Natural killer cell (primary cell): ENCODE measurements at regions not wholly inside any gene's neighbourhood (a gene's known extent, or its start where the extent isn't known, plus 50 kb on each side); places are given as distances from the start of the nearest gene placed in this dataset.

Experiments used
- ATAC-seq, 3 donors: fragments of 150-1000 bp in 2 of 3; fragments of 200-7000 bp in 1 of 3; cut with Tn5 transposase; 1 replicate in 1 of 3; 2 replicates in 2 of 3; pipeline ENCODE4 v1.10.0; 2021; ENCODE audit warnings: mild to moderate bottlenecking in 2 of 3, moderate library complexity in 2 of 3
- DNase-seq, 2 donors: peaks; one replicate each; pipeline versions ENCODE4 v3.0.0 to v3.0.0-alpha.2; 2013 to 2021; ENCODE audit warnings: mixed read lengths in 1 of 2
- H3K27ac ChIP-seq: one replicate; pipeline ENCODE4 v1.5.1; 2013; ENCODE audit warnings: mild to moderate bottlenecking, low read length
- H3K27me3 ChIP-seq: one replicate; pipeline ENCODE4 v1.6.1; 2013; ENCODE audit warnings: low read length; ENCODE audit not compliant: control insufficient read depth, insufficient read depth
- H3K36me3 ChIP-seq: one replicate; pipeline ENCODE4 v1.6.1; 2013; ENCODE audit warnings: low read length; ENCODE audit not compliant: control insufficient read depth, insufficient read depth
- H3K4me1 ChIP-seq: one replicate; pipeline ENCODE4 v1.6.1; 2013; ENCODE audit warnings: low read length; ENCODE audit not compliant: control insufficient read depth, insufficient read depth
- H3K4me3 ChIP-seq: one replicate; pipeline ENCODE4 v1.5.1; 2013; ENCODE audit warnings: low read length
- H3K9me3 ChIP-seq: one replicate; pipeline ENCODE4 v1.6.1; 2013; ENCODE audit warnings: low read length; ENCODE audit not compliant: control insufficient read depth, insufficient read depth
- H3K27ac Mint-ChIP-seq, 2 donors: one replicate each; pipeline ENCODE4 v1.8.0; 2022; ENCODE audit warnings: mild to moderate bottlenecking in 2 of 2, mixed read lengths in 2 of 2, moderate library complexity in 1 of 2
- H3K27me3 Mint-ChIP-seq, 2 donors: one replicate each; pipeline ENCODE4 v1.8.0; 2022; ENCODE audit warnings: low read depth in 2 of 2, mixed read lengths in 2 of 2
- H3K36me3 Mint-ChIP-seq: one replicate; pipeline ENCODE4 v1.8.0; 2022; ENCODE audit warnings: mixed read lengths
- H3K4me1 Mint-ChIP-seq, 2 donors: one replicate each; pipeline ENCODE4 v1.8.0; 2022; ENCODE audit warnings: mixed read lengths in 2 of 2
- H3K4me3 Mint-ChIP-seq: one replicate; pipeline ENCODE4 v1.8.0; 2022; ENCODE audit warnings: mild to moderate bottlenecking, moderate library complexity, mixed read lengths
- H3K9me3 Mint-ChIP-seq, 2 donors: one replicate each; pipeline ENCODE4 v1.8.0; 2022; ENCODE audit warnings: mixed read lengths in 2 of 2
- WGBS: methylation state at CpG from one replicate; pipeline ENCODE4 v1.1.7; 2013; ENCODE audit warnings: missing lambda C conversion rate; ENCODE audit not compliant: insufficient coverage; 5-methylcytosine and 5-hydroxymethylcytosine counted together
- intact Hi-C: fragments of 100-400 bp; cut with micrococcal nuclease; formaldehyde crosslinking; loops from one replicate; pipeline ENCODE4 v1.14.2; 2022
- TF ChIP-seq, protein P1 (sequence below): fragments of 200-600 bp; IDR thresholded peaks from one replicate; pipeline ENCODE4 v1.8.0; 2022; ENCODE audit warnings: antibody characterized with exemption

- no peak overlapping the region for H3K4me3 Mint-ChIP-seq
- ATAC-seq (no peak), DNase-seq (no peak)
- H3K9me3 Mint-ChIP-seq = no peaks in the 10 kb centered on the region
- H3K4me1 ChIP-seq = no peaks in the 10 kb centered on the region
- TF ChIP-seq, protein P1, sequence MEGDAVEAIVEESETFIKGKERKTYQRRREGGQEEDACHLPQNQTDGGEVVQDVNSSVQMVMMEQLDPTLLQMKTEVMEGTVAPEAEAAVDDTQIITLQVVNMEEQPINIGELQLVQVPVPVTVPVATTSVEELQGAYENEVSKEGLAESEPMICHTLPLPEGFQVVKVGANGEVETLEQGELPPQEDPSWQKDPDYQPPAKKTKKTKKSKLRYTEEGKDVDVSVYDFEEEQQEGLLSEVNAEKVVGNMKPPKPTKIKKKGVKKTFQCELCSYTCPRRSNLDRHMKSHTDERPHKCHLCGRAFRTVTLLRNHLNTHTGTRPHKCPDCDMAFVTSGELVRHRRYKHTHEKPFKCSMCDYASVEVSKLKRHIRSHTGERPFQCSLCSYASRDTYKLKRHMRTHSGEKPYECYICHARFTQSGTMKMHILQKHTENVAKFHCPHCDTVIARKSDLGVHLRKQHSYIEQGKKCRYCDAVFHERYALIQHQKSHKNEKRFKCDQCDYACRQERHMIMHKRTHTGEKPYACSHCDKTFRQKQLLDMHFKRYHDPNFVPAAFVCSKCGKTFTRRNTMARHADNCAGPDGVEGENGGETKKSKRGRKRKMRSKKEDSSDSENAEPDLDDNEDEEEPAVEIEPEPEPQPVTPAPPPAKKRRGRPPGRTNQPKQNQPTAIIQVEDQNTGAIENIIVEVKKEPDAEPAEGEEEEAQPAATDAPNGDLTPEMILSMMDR = no peak
- no peak overlapping the region for H3K27ac Mint-ChIP-seq
- no peaks in the 10 kb centered on the region for H3K27me3 ChIP-seq
- peaks cover 0 to 8% of the 10 kb centered on the region in 2 donors for H3K27me3 Mint-ChIP-seq
- 57% methylated on average over 8 of the region's 8 CpGs for WGBS
- H3K4me1 Mint-ChIP-seq = no peaks in the 10 kb centered on the region
- intact Hi-C loops = no loop called here
- no peaks in the 10 kb centered on the region for H3K9me3 ChIP-seq
- H3K36me3 ChIP-seq = no peaks in the 10 kb centered on the region
- no peak overlapping the region for H3K27ac ChIP-seq
- H3K36me3 Mint-ChIP-seq = no peaks in the 10 kb centered on the region
- H3K4me3 ChIP-seq = no peak overlapping the region
Measured at GRCh38 chr2:118614841-118615271, 232.6 kb downstream of the EN1 start.

DNA sequence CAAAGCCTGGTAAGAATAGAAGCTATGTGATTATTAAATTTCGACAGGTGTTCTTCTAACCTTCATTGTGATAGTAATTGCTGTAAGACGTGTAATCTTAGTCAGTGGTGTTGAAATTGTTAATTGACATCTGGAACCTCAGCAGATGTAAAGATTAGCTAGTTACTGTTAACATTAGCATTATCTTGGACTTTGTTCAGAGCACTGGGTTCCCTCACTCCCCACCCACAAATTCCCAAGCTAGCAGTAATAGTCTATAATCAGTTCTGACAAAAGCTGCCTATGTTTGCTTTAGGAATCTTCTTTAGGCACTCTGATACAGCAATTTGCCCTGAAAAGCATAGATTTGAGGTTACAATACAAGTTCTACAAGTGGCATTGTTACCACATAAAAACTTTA lies 233.7 kb downstream of the EN1 start:
- H3K4me1 Mint-ChIP-seq = no peaks in the 10 kb centered on the region
- peaks cover 0 to 7% of the 10 kb centered on the region in 2 donors for H3K27me3 Mint-ChIP-seq
- H3K36me3 Mint-ChIP-seq = no peaks in the 10 kb centered on the region
- no peaks in the 10 kb centered on the region for H3K4me1 ChIP-seq
- no peak overlapping the region for H3K4me3 ChIP-seq
- WGBS = 68% methylated on average over 2 of the region's 2 CpGs
- H3K27ac ChIP-seq = no peak overlapping the region
- ATAC-seq (no peak), DNase-seq (no peak)
- no peaks in the 10 kb centered on the region for H3K27me3 ChIP-seq
- H3K9me3 ChIP-seq = no peaks in the 10 kb centered on the region
- H3K36me3 ChIP-seq = no peaks in the 10 kb centered on the region
- TF ChIP-seq, protein P1 = no peak
- H3K27ac Mint-ChIP-seq = no peak overlapping the region
- H3K4me3 Mint-ChIP-seq = no peak overlapping the region
- no peaks in the 10 kb centered on the region for H3K9me3 Mint-ChIP-seq
- intact Hi-C loops = no loop called here

DNA sequence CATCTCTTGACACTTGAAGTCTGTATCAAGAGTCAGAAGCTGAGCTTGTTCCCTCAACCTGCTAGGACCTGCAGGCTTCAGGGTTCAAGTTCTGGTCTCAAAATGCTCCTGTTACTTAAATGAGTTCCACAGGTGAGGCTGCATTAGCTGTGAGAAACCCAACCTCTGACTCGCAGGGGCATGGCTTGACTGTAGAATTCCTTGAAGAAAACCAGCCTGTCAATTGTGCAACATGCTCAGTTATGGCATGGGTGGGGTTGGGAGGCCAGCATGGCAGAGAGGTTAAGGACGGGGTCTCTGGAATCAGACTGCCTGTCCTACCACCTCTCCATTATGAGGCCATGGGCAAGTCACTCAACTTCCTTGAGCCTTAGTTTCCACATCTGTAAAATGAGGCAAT lies 235.8 kb downstream of the EN1 start:
- no peaks in the 10 kb centered on the region for H3K9me3 ChIP-seq
- Mint-ChIP-seq H3K4me3 (no peak overlapping the region), H3K4me1 (no peaks in the 10 kb centered on the region), H3K36me3 (no peaks in the 10 kb centered on the region), H3K27ac (no peak overlapping the region), H3K27me3 (peaks cover 0 to 7% of the 10 kb centered on the region in 2 donors), H3K9me3 (no peaks in the 10 kb centered on the region)
- no peak overlapping the region for H3K4me3 ChIP-seq
- no peak for DNase-seq
- TF ChIP-seq, protein P1 = no peak
- intact Hi-C loops = no loop called here
- no peak for ATAC-seq
- no peaks in the 10 kb centered on the region for H3K36me3 ChIP-seq
- no peaks in the 10 kb centered on the region for H3K27me3 ChIP-seq
- H3K27ac ChIP-seq = no peak overlapping the region
- H3K4me1 ChIP-seq = no peaks in the 10 kb centered on the region
- 88% methylated on average over 2 of the region's 2 CpGs for WGBS

GRCh38 chr2:118609138-118609537 lies 238.3 kb downstream of the EN1 start:
- no peak overlapping the region for H3K4me3 ChIP-seq
- no peak for DNase-seq
- Mint-ChIP-seq H3K36me3 (no peaks in the 10 kb centered on the region), H3K4me3 (no peak overlapping the region), H3K9me3 (no peaks in the 10 kb centered on the region), H3K27me3 (peaks cover 0 to 4% of the 10 kb centered on the region in 2 donors), H3K4me1 (no peaks in the 10 kb centered on the region), H3K27ac (no peak overlapping the region)
- no peaks in the 10 kb centered on the region for H3K9me3 ChIP-seq
- H3K4me1 ChIP-seq = no peaks in the 10 kb centered on the region
- no peaks in the 10 kb centered on the region for H3K27me3 ChIP-seq
- TF ChIP-seq, protein P1 = no peak
- H3K27ac ChIP-seq = no peak overlapping the region
- ATAC-seq = no peak
- WGBS = 84% methylated on average over 4 of the region's 4 CpGs
- intact Hi-C loops = no loop called here
- no peaks in the 10 kb centered on the region for H3K36me3 ChIP-seq
